WI38 (cell line): ENCODE measurements at regions not wholly inside any gene's neighbourhood (a gene's known extent, or its start where the extent isn't known, plus 50 kb on each side); places are given as distances from the start of the nearest gene placed in this dataset.

Experiments
- H3K4me3 ChIP-seq: 2 replicates; pipeline ENCODE4 v1.5.1; 2011; ENCODE audit warnings: low read depth, mild to moderate bottlenecking, control low read depth, low read length
- TF ChIP-seq, protein P1 (sequence below): IDR thresholded peaks from 2 replicates; pipeline ENCODE4 v1.5.1; 2012; ENCODE audit warnings: low read depth, mild to moderate bottlenecking, control low read depth, low read length

- TF ChIP-seq, protein P1, sequence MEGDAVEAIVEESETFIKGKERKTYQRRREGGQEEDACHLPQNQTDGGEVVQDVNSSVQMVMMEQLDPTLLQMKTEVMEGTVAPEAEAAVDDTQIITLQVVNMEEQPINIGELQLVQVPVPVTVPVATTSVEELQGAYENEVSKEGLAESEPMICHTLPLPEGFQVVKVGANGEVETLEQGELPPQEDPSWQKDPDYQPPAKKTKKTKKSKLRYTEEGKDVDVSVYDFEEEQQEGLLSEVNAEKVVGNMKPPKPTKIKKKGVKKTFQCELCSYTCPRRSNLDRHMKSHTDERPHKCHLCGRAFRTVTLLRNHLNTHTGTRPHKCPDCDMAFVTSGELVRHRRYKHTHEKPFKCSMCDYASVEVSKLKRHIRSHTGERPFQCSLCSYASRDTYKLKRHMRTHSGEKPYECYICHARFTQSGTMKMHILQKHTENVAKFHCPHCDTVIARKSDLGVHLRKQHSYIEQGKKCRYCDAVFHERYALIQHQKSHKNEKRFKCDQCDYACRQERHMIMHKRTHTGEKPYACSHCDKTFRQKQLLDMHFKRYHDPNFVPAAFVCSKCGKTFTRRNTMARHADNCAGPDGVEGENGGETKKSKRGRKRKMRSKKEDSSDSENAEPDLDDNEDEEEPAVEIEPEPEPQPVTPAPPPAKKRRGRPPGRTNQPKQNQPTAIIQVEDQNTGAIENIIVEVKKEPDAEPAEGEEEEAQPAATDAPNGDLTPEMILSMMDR = no peak
- no peak overlapping the region for H3K4me3 ChIP-seq
These were observed 293.3 kb upstream of the TMPO start for GRCh38 chr12:98222135-98222534.

DNA sequence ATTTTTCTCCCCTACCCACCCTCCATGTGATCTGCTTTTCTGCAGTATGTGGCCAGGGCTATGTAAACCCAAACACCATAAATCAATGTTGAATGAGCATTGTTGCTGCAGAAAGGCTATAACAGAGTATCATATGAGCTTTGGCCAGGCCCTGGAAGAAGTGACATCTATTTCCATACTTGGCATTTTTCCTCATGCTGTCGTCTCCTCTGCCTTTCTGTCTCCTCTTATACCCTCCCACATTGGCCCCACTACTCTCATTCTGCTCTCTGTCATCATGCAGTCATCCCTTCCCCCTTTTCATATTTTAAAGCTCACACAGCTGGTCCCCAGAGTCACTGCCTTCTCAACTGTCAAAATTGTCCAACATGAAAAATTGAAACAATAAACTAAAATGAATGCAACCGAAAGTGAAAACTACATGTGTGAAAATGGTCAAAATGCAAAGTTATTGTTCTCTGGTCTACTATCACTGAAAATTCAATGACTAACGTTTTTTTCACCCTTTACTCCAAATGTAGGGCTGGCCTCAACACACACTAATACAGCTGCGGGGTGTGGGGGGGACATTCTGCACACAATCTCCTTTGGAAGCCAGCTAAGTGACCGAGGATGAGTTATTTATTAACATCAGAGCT is 290.7 kb upstream of the TMPO start:
- no peak overlapping the region for H3K4me3 ChIP-seq
- TF ChIP-seq, protein P1 = no peak

GRCh38 chr12:98227162-98227561 is 288.2 kb upstream of the TMPO start:
- TF ChIP-seq, protein P1 = no peak
- H3K4me3 ChIP-seq = no peak overlapping the region

DNA sequence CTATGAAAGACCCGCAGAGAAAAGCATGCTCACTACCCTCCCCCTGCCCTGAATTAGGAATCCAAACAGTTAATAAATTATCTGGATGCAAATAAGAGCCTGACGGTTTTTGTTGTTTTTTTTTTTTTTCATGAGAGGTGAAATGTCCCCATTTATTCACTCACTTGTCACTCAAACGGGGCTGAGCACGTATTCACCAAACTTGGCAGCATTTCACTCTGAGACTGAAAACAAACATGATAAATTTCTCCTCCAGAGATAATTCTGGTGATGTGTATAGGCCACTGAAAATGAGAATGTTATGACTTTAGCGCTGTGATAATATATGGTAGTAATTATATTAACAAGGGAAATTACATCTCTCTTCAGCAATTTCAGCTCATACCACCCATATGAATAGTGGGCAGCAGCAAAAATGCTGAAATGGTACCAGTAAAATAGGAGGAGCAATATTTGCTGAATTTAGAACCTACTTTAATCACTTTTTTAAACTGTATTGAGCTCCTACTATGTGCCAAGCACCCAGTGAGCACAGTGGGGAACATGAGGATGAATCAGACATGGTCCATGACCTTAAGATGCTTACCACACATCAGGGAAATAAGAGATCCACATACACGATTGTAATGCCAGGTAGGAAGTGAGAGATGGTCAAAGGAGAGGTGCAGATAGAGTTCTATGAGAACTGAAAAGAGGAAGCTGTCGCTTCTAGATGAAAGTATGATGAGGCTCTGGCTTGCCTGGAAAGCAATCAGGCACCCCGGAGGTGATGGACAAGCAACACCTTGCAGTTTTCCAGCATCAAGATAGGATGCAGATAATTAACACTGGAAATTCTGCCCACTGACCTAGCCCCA is 286.5 kb upstream of the TMPO start:
- H3K4me3 ChIP-seq = no peak overlapping the region
- TF ChIP-seq, protein P1 = no peak

- TF ChIP-seq, protein P1 = no peak
- H3K4me3 ChIP-seq = no peak overlapping the region
These were observed 285.9 kb upstream of the TMPO start for GRCh38 chr12:98229540-98229924.

GRCh38 chr12:98232753-98233390 is 282.5 kb upstream of the TMPO start:
- TF ChIP-seq, protein P1 = no peak
- H3K4me3 ChIP-seq = no peak overlapping the region

DNA sequence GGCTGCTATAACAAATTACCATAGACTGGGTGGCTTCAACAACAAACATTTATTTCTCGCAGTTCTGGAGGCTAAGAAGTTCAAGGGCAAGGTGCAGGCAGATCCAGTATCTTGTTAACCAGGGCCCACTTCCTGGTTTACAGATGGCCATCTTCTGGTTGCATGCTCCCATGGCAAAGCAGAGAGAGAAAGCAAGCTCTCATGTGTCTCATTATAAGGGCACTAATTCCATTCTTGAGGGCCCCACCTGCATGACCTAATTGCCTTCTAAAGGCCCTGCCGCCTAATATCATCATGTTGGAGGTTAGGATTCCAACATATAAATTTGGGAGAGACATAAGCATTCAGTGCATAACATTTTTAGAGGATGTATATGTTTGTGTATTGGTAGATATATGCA is 280.1 kb upstream of the TMPO start:
- no peak overlapping the region for H3K4me3 ChIP-seq
- TF ChIP-seq, protein P1 = no peak
